Superior temporal gyrus (tissue), 1 donor: ENCODE measurements at regions not wholly inside any gene's neighbourhood (a gene's known extent, or its start where the extent isn't known, plus 50 kb on each side); places are given as distances from the start of the nearest gene placed in this dataset.
"Not testable (repeated sequence)": the region's sequence is repeated elsewhere in the genome, so short reads cannot be mapped to it uniquely, and the experiment has no call there.

Experiments used
- DNase-seq: peaks from one replicate; pipeline ENCODE4 v3.0.0-alpha.2; 2016; ENCODE audit errors: extremely low spot score

- DNase-seq: no peak
Observed at GRCh38 chr1:55466921-55467320, 251.8 kb upstream of the USP24 start.

GRCh38 chr1:55466373-55466772 lies 251.2 kb upstream of the USP24 start:
- no peak for DNase-seq

- DNase-seq: no peak
Observed at GRCh38 chr1:55464550-55464949, 249.4 kb upstream of the USP24 start.

GRCh38 chr1:55463814-55464475 lies 248.8 kb upstream of the USP24 start:
- DNase-seq: no peak

- no peak for DNase-seq
Observed at GRCh38 chr1:55457874-55458273, 242.7 kb upstream of the USP24 start.

GRCh38 chr1:55456971-55457370 lies 241.8 kb upstream of the USP24 start:
- DNase-seq: no peak

GRCh38 chr1:55448261-55448660 lies 233.1 kb upstream of the USP24 start:
- DNase-seq: no peak

GRCh38 chr1:55447488-55447887 lies 232.3 kb upstream of the USP24 start:
- no peak for DNase-seq

GRCh38 chr1:55446351-55446750 lies 231.2 kb upstream of the USP24 start:
- no peak for DNase-seq

GRCh38 chr1:55445416-55445815 lies 230.3 kb upstream of the USP24 start:
- DNase-seq: no peak

- DNase-seq: no peak
Observed at GRCh38 chr1:55444667-55445066, 229.5 kb upstream of the USP24 start.

- DNase-seq: no peak
Observed at GRCh38 chr1:55443175-55443915, 228.2 kb upstream of the USP24 start.

GRCh38 chr1:55441489-55441888 lies 226.3 kb upstream of the USP24 start:
- DNase-seq: no peak

- no peak for DNase-seq
Observed at GRCh38 chr1:55437692-55438091, 222.5 kb upstream of the USP24 start.

- DNase-seq: not testable (repeated sequence)
Observed at GRCh38 chr1:55430720-55431119, 215.6 kb upstream of the USP24 start.

GRCh38 chr1:55430206-55430605 lies 215.0 kb upstream of the USP24 start:
- not testable (repeated sequence) for DNase-seq

GRCh38 chr1:55428944-55429931 lies 214.1 kb upstream of the USP24 start:
- DNase-seq: no peak

GRCh38 chr1:55428231-55428630 lies 213.1 kb upstream of the USP24 start:
- DNase-seq: no peak

GRCh38 chr1:55427606-55428005 lies 212.4 kb upstream of the USP24 start:
- DNase-seq: no peak

- DNase-seq: no peak
Observed at GRCh38 chr1:55426619-55427018, 211.5 kb upstream of the USP24 start.

- no peak for DNase-seq
Observed at GRCh38 chr1:55426156-55426555, 211.0 kb upstream of the USP24 start.

GRCh38 chr1:55425310-55425930 lies 210.3 kb upstream of the USP24 start:
- no peak for DNase-seq
